ENCODE measurements at regions not wholly inside any gene's neighbourhood (a gene's known extent, or its start where the extent isn't known, plus 50 kb on each side); places are given as distances from the start of the nearest gene placed in this dataset.
"Not testable (repeated sequence)": the region's sequence is repeated elsewhere in the genome, so short reads cannot be mapped to it uniquely, and the experiment has no call there.

DNA sequence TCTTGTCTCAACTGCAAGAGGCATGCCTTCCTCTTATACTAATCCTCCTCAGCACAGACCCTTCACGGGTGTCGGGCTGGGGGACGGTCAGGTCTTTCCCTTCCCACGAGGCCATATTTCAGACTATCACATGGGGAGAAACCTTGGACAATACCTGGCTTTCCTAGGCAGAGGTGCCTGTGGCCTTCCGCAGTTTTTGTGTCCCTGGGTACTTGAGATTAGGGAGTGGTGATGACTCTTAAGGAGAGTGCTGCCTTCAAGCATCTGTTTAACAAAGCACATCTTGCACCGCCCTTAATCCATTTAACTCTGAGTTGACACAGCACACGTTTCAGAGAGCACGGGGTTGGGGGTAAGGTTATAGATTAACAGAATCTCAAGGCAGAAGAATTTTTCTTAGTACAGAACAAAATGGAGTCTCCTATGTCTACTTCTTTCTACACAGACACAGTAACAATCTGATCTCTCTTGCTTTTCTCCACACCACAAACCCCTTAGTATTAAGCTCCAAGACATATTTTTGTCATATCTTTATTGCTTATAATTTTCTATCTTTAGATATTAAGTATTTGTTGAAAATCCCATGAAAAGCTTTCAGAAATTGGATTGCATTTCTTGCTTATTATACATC is 72.8 kb upstream of the LPCAT1 start:
- H3K4me1 ChIP-seq (ENCODE audit: control insufficient read depth, insufficient read depth, low read length); CTCF ChIA-PET; POLR2A ChIA-PET; H3K4me3 ChIP-seq (ENCODE audit: low read depth, low read length); H3K9me3 ChIP-seq (ENCODE audit: control insufficient read depth, insufficient read depth, low read depth, low read length); H3K27ac ChIP-seq (ENCODE audit: extremely low read depth, low read depth, low read length): not testable (repeated sequence)
- peaks cover 5 to 13% of the 10 kb centered on the region in 2 experiments; a peak in 2 of 3 replicates for H3K36me3 ChIP-seq (ENCODE audit: control insufficient read depth in 2 of 2, insufficient read depth in 1 of 2, low read length in 2 of 2)
- TF ChIP-seq KLF1 (tag by site-specific recombination; IDR thresholded peaks at IDR 0.05): peak; percentile 44; the same call in 1 of the 2 replicates

DNA sequence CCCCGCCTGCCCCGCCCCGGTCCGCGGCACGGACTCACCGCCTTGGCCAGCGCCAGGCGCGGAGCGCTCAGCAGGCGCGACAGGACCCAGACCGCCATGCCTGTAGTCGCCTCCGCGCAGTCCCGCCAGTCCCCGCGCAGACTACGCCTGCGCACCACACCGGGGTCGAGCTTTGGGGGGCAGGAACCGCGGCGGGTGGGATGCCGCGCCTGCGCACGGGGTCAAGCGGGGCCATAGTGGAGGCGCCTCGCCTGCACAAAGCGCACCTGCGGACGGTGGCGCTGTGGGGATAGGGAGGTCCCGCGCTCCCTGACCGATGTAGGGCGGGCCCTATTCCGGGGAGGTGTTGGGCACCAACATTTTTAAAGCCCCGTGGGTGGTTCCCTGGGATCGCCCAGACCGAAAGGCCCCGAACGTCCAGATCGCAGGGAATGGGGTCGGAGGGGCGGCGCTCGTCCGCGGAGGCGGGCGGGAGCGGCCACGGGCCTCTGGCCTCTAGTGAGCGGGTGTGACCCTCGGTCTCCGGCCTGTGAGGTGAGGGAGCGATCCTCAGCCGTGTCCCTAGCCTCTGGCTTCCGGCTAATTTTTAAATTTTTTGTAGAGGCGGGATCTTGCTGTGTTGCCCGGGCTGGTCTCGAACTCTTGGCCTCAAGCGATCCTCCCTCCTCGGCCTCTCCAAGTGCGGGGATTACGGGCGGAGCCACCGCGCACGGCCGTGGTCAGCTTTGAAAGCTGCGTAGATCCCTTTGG is 70.8 kb upstream of the LPCAT1 start:
- ChIA-PET CTCF (interaction anchor here (0.6 to 1.2 kb wide), 7 partner anchors 12 to 555 kb away, joined by 3 to 10 read pairs (median 3); no protein-coding TSS in a partner anchor), POLR2A (interaction anchor here (0.6 to 1.5 kb wide), 7 partner anchors 12 to 443 kb away, joined by 3 to 8 read pairs (median 4); partner anchors contain the start of gene LPCAT1)
- Histone ChIP-seq H3K4me3 (ENCODE audit: low read depth, low read length) (peak overlapping the region; percentile 71), H3K36me3 (ENCODE audit: control insufficient read depth in 2 of 2, insufficient read depth in 1 of 2, low read length in 2 of 2) (peaks cover 12 to 25% of the 10 kb centered on the region in 2 experiments), H3K9me3 (ENCODE audit: control insufficient read depth, insufficient read depth, low read depth, low read length) (no peaks in the 10 kb centered on the region), H3K4me1 (ENCODE audit: control insufficient read depth, insufficient read depth, low read length) (peaks cover 3% of the 10 kb centered on the region; the same call in 1 of the 2 replicates), H3K27ac (ENCODE audit: extremely low read depth, low read depth, low read length) (peak overlapping the region; percentile 75; the same call in 1 of the 2 replicates)
- TF ChIP-seq ZNF792 (tag by site-specific recombination; IDR thresholded peaks at IDR 0.05): no peak
- no peak for TF ChIP-seq ZNF558 (tag by site-specific recombination; IDR thresholded peaks at IDR 0.05)
- TF ChIP-seq ZNF433 (tag by site-specific recombination; IDR thresholded peaks at IDR 0.05; ENCODE audit: low read depth): no peak
- no peak for TF ChIP-seq ZNF529 (tag by site-specific recombination; IDR thresholded peaks at IDR 0.05; ENCODE audit: insufficient replicate concordance)
- no peak for TF ChIP-seq ZNF48 (tag by site-specific recombination; IDR thresholded peaks at IDR 0.05)
- TF ChIP-seq ZNF677 (tag by site-specific recombination; IDR thresholded peaks at IDR 0.05): no peak
- TF ChIP-seq, protein P1, sequence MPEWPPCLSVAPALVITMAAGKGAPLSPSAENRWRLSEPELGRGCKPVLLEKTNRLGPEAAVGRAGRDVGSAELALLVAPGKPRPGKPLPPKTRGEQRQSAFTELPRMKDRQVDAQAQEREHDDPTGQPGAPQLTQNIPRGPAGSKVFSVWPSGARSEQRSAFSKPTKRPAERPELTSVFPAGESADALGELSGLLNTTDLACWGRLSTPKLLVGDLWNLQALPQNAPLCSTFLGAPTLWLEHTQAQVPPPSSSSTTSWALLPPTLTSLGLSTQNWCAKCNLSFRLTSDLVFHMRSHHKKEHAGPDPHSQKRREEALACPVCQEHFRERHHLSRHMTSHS (tag by site-specific recombination; IDR thresholded peaks at IDR 0.05): no peak
- no peak for TF ChIP-seq ZNF626 (tag by site-specific recombination; IDR thresholded peaks at IDR 0.05)
- TF ChIP-seq ZNF629 (tag by site-specific recombination; IDR thresholded peaks at IDR 0.05): peak; percentile 75
- TF ChIP-seq WT1 (tag by site-specific recombination; IDR thresholded peaks at IDR 0.05): peak; percentile 30; the same call in 1 of the 2 replicates
- TF ChIP-seq KLF8 (tag by site-specific recombination; IDR thresholded peaks at IDR 0.05): peak; percentile 92
- TF ChIP-seq, protein P2, sequence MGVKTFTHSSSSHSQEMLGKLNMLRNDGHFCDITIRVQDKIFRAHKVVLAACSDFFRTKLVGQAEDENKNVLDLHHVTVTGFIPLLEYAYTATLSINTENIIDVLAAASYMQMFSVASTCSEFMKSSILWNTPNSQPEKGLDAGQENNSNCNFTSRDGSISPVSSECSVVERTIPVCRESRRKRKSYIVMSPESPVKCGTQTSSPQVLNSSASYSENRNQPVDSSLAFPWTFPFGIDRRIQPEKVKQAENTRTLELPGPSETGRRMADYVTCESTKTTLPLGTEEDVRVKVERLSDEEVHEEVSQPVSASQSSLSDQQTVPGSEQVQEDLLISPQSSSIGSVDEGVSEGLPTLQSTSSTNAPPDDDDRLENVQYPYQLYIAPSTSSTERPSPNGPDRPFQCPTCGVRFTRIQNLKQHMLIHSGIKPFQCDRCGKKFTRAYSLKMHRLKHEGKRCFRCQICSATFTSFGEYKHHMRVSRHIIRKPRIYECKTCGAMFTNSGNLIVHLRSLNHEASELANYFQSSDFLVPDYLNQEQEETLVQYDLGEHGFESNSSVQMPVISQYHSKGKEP (tag by site-specific recombination; IDR thresholded peaks at IDR 0.05): no peak; the same call in 1 of the 2 replicates
- peak; percentile 98 for TF ChIP-seq ZNF561 (tag by site-specific recombination; IDR thresholded peaks at IDR 0.05; ENCODE audit: borderline replicate concordance)
- TF ChIP-seq, protein P3, sequence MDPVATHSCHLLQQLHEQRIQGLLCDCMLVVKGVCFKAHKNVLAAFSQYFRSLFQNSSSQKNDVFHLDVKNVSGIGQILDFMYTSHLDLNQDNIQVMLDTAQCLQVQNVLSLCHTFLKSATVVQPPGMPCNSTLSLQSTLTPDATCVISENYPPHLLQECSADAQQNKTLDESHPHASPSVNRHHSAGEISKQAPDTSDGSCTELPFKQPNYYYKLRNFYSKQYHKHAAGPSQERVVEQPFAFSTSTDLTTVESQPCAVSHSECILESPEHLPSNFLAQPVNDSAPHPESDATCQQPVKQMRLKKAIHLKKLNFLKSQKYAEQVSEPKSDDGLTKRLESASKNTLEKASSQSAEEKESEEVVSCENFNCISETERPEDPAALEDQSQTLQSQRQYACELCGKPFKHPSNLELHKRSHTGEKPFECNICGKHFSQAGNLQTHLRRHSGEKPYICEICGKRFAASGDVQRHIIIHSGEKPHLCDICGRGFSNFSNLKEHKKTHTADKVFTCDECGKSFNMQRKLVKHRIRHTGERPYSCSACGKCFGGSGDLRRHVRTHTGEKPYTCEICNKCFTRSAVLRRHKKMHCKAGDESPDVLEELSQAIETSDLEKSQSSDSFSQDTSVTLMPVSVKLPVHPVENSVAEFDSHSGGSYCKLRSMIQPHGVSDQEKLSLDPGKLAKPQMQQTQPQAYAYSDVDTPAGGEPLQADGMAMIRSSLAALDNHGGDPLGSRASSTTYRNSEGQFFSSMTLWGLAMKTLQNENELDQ (tag by site-specific recombination; IDR thresholded peaks at IDR 0.05; ENCODE audit: low read depth): no peak
- no peak for TF ChIP-seq ZNF211 (tag by site-specific recombination; IDR thresholded peaks at IDR 0.05; ENCODE audit: low read depth)
- no peak for TF ChIP-seq ZNF664 (tag by site-specific recombination; IDR thresholded peaks at IDR 0.05)
- TF ChIP-seq KLF10 (tag by site-specific recombination; IDR thresholded peaks at IDR 0.05): peak; percentile 58
- TF ChIP-seq, protein P4, sequence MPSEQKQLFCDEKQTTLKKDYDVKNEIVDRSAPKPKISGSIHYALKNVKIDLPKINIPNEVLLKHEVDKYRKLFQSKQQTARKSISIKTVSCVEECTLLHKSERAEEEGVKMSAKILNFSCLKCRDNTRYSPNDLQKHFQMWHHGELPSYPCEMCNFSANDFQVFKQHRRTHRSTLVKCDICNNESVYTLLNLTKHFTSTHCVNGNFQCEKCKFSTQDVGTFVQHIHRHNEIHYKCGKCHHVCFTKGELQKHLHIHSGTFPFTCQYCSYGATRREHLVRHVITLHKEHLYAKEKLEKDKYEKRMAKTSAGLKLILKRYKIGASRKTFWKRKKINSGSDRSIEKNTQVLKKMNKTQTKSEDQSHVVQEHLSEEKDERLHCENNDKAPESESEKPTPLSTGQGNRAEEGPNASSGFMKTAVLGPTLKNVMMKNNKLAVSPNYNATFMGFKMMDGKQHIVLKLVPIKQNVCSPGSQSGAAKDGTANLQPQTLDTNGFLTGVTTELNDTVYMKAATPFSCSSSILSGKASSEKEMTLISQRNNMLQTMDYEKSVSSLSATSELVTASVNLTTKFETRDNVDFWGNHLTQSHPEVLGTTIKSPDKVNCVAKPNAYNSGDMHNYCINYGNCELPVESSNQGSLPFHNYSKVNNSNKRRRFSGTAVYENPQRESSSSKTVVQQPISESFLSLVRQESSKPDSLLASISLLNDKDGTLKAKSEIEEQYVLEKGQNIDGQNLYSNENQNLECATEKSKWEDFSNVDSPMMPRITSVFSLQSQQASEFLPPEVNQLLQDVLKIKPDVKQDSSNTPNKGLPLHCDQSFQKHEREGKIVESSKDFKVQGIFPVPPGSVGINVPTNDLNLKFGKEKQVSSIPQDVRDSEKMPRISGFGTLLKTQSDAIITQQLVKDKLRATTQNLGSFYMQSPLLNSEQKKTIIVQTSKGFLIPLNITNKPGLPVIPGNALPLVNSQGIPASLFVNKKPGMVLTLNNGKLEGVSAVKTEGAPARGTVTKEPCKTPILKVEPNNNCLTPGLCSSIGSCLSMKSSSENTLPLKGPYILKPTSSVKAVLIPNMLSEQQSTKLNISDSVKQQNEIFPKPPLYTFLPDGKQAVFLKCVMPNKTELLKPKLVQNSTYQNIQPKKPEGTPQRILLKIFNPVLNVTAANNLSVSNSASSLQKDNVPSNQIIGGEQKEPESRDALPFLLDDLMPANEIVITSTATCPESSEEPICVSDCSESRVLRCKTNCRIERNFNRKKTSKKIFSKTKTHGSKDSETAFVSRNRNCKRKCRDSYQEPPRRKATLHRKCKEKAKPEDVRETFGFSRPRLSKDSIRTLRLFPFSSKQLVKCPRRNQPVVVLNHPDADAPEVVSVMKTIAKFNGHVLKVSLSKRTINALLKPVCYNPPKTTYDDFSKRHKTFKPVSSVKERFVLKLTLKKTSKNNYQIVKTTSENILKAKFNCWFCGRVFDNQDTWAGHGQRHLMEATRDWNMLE (tag by site-specific recombination; conservative IDR thresholded peaks at IDR 0.05; ENCODE audit: low read depth): no peak
- TF ChIP-seq EGR2 (tag by site-specific recombination; IDR thresholded peaks at IDR 0.05; ENCODE audit: low read depth): peak; percentile 81
- TF ChIP-seq, protein P5, sequence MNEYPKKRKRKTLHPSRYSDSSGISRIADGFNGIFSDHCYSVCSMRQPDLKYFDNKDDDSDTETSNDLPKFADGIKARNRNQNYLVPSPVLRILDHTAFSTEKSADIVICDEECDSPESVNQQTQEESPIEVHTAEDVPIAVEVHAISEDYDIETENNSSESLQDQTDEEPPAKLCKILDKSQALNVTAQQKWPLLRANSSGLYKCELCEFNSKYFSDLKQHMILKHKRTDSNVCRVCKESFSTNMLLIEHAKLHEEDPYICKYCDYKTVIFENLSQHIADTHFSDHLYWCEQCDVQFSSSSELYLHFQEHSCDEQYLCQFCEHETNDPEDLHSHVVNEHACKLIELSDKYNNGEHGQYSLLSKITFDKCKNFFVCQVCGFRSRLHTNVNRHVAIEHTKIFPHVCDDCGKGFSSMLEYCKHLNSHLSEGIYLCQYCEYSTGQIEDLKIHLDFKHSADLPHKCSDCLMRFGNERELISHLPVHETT (tag by site-specific recombination; IDR thresholded peaks at IDR 0.05): peak; percentile 39; the same call in 1 of the 2 replicates
- no peak for TF ChIP-seq ZNF501 (tag by site-specific recombination; IDR thresholded peaks at IDR 0.05)

Measured in HEK293 (cell line).